Nephron (organoid): ENCODE measurements at regions not wholly inside any gene's neighbourhood (a gene's known extent, or its start where the extent isn't known, plus 50 kb on each side); places are given as distances from the start of the nearest gene placed in this dataset.

Source experiments
- H3K27ac Mint-ChIP-seq, 3 experiments: 2 replicates each; pipeline ENCODE4 v1.8.0; 2020; ENCODE audit warnings: mixed read lengths in 3 of 3, mild to moderate bottlenecking in 2 of 3, moderate library complexity in 1 of 3
- H3K27me3 Mint-ChIP-seq: 2 replicates; pipeline ENCODE4 v1.8.0; 2021; ENCODE audit warnings: low read depth, mild to moderate bottlenecking, moderate library complexity, mixed read lengths
- H3K36me3 Mint-ChIP-seq: 2 replicates; pipeline ENCODE4 v1.8.0; 2020; ENCODE audit warnings: low read depth, mixed read lengths
- H3K4me1 Mint-ChIP-seq: 2 replicates; pipeline ENCODE4 v1.8.0; 2020; ENCODE audit warnings: mixed read lengths
- H3K4me3 Mint-ChIP-seq, 3 experiments: 2 replicates each; pipeline ENCODE4 v1.8.0; 2020; ENCODE audit warnings: mild to moderate bottlenecking in 3 of 3, mixed read lengths in 3 of 3, moderate library complexity in 2 of 3
- H3K9me3 Mint-ChIP-seq: 2 replicates; pipeline ENCODE4 v1.8.0; 2020; ENCODE audit warnings: mixed read lengths
- CTCF ChIP-seq, 3 experiments: fragments of 200-600 bp; sonication (generic); IDR thresholded peaks; one replicate each; pipeline ENCODE4 v1.5.0; 2021; ENCODE audit warnings: antibody characterized with exemption in 3 of 3; ENCODE audit not compliant: unreplicated experiment in 3 of 3

GRCh38 chr17:33436321-33436720 lies 143.2 kb upstream of the ASIC2 start:
- peak overlapping the region in 1 of 3 experiments; percentile 40 for H3K27ac Mint-ChIP-seq
- H3K9me3 Mint-ChIP-seq: peaks cover 2% of the 10 kb centered on the region
- H3K36me3 Mint-ChIP-seq: no peaks in the 10 kb centered on the region
- TF ChIP-seq CTCF (IDR thresholded peaks at IDR 0.05; ENCODE audit: unreplicated experiment in 3 of 3): no peak
- no peak overlapping the region for H3K4me3 Mint-ChIP-seq
- H3K27me3 Mint-ChIP-seq: no peaks in the 10 kb centered on the region
- no peaks in the 10 kb centered on the region for H3K4me1 Mint-ChIP-seq

DNA sequence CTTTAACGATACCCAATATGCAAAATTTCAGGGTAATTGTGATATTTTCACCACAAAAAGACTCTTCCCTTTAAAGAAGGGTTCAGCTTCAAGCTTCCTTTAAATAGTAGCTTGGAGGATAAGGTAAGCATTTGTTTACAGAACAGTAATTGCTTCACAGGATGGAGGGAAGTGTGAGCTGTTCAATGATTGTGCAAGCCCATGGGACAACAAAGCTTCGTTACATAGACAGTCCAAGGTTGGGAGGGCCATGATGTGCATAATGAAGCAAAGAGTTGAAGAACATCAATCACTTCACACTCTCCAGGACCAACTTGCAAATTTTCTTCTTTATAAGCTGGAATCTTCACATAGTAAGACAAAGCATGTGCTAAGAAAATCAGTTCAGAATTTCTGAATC lies 145.0 kb upstream of the ASIC2 start:
- Mint-ChIP-seq H3K4me1 (no peaks in the 10 kb centered on the region), H3K9me3 (peaks cover 10% of the 10 kb centered on the region), H3K4me3 (no peak overlapping the region), H3K27ac (no peak overlapping the region), H3K27me3 (no peaks in the 10 kb centered on the region), H3K36me3 (no peaks in the 10 kb centered on the region)
- TF ChIP-seq CTCF (IDR thresholded peaks at IDR 0.05; ENCODE audit: unreplicated experiment in 3 of 3): no peak

DNA sequence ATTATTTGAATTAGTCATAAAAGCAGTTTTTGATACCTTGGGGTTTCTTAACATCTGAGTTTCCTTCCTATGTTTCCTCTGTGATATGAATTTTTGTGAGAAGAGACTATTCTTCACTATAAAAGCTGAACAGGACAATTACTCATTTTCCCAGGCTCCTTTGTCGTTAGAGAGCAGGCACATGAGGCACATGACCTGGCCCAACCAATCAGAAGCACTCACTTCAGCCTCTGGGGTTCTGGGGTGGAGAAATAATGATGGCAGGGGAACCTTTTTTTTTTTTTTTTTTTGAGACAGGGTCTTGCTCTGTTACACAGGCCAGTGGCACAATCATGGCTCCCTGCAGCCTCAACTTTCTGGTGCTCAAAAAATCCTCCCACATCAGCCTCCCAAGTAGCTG lies 145.5 kb upstream of the ASIC2 start:
- Mint-ChIP-seq H3K27me3 (no peaks in the 10 kb centered on the region), H3K4me3 (no peak overlapping the region), H3K36me3 (no peaks in the 10 kb centered on the region), H3K9me3 (peaks cover 10% of the 10 kb centered on the region), H3K27ac (no peak overlapping the region), H3K4me1 (no peaks in the 10 kb centered on the region)
- TF ChIP-seq CTCF (IDR thresholded peaks at IDR 0.05; ENCODE audit: unreplicated experiment in 3 of 3): no peak

- Mint-ChIP-seq H3K27ac (no peak overlapping the region), H3K27me3 (peaks cover 4% of the 10 kb centered on the region), H3K4me3 (no peak overlapping the region), H3K36me3 (no peaks in the 10 kb centered on the region), H3K9me3 (peaks cover 18% of the 10 kb centered on the region), H3K4me1 (no peaks in the 10 kb centered on the region)
- TF ChIP-seq CTCF (IDR thresholded peaks at IDR 0.05; ENCODE audit: unreplicated experiment in 3 of 3): no peak
These were observed 149.2 kb upstream of the ASIC2 start for GRCh38 chr17:33442320-33442719.

DNA sequence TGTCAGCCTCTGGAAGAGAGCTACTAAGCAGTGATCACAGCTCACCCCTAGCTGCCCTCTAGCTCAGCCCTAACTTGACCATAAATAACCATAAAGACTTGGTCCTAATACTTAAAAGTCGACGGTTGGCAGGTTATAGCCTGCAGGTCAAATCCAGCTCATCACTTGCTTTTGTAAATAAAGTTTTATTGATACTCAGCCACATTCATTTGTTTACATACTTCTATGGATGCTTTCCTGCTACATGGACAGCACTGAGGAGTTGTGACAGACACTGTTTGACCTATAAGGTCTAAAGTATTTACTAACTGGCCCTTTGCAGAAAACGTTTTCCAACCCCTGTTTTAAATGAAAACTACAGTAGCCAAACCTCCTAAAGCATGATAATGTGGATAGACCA lies 151.6 kb upstream of the ASIC2 start:
- Mint-ChIP-seq H3K36me3 (no peaks in the 10 kb centered on the region), H3K27ac (no peak overlapping the region), H3K9me3 (peaks cover 25% of the 10 kb centered on the region), H3K4me1 (no peaks in the 10 kb centered on the region), H3K4me3 (no peak overlapping the region), H3K27me3 (peaks cover 8% of the 10 kb centered on the region)
- TF ChIP-seq CTCF (IDR thresholded peaks at IDR 0.05; ENCODE audit: unreplicated experiment in 3 of 3): no peak

DNA sequence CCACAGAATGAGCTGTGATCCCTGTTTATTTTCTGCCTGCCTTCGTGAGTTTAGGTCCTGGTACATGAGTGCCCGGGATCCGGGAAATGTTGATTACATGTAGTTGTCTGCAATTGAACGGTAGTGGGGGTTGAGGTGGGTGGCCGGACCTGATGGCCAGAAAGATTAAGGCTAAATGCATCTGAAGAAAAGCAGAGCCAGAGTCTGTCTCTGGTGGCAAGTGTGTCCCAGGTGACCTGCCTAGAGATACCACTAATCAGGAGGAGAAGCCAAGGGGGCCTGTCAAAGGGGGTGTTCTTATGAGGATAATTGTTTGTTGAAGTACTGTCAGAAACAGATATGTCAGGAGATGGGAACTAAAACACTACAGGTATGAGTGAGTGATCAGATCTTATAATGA lies 154.0 kb upstream of the ASIC2 start:
- Mint-ChIP-seq H3K27me3 (peaks cover 8% of the 10 kb centered on the region), H3K4me1 (no peaks in the 10 kb centered on the region), H3K36me3 (no peaks in the 10 kb centered on the region), H3K27ac (no peak overlapping the region), H3K9me3 (peaks cover 25% of the 10 kb centered on the region), H3K4me3 (no peak overlapping the region)
- TF ChIP-seq CTCF (IDR thresholded peaks at IDR 0.05; ENCODE audit: unreplicated experiment in 3 of 3): no peak
